GM12891 (cell line): ENCODE measurements at regions not wholly inside any gene's neighbourhood (a gene's known extent, or its start where the extent isn't known, plus 50 kb on each side); places are given as distances from the start of the nearest gene placed in this dataset.

Experiments used
- PAX5 ChIP-seq: IDR thresholded peaks from 2 replicates; pipeline ENCODE4 v1.6.1; 2011; ENCODE audit warnings: low read length, moderate library complexity, mild to moderate bottlenecking; ENCODE audit not compliant: insufficient read depth, severe bottlenecking
- POLR2A ChIP-seq: IDR thresholded peaks from 2 replicates; pipeline ENCODE4 v1.6.1; 2011; ENCODE audit warnings: low read depth, low read length, control low read depth
- POLR2AphosphoS5 ChIP-seq: IDR thresholded peaks from 2 replicates; pipeline ENCODE4 v1.6.1; 2011; ENCODE audit warnings: low read depth, low read length, control low read depth
- SPI1 ChIP-seq: IDR thresholded peaks from 2 replicates; pipeline ENCODE4 v1.6.1; 2011; ENCODE audit warnings: low read depth, low read length, control low read depth
- TAF1 ChIP-seq: IDR thresholded peaks from 2 replicates; pipeline ENCODE4 v1.6.1; 2011; ENCODE audit warnings: low read depth, low read length, control low read depth

DNA sequence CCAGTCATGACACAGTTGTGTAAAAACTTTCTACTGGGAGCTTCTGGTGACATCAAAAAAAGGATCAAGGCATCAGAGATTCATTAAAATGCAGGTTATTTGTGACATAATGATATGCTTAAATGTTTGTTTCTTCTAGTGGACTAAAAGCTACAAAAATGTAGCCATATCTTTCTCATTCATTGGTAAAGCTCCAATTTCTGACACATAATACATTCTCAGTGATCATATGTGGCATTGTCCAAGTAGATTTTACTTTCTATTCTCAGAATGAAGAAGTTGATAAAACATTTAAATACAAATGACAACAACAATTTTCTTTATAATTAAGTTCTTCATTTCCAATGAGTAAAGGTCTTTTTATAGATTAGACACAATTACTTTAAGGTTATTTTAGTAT, 71.0 kb upstream of the ARHGEF26 start:
- TF ChIP-seq POLR2A: no peak
- TF ChIP-seq POLR2AphosphoS5: no peak
- TF ChIP-seq TAF1: no peak
- TF ChIP-seq SPI1: no peak
- no peak for TF ChIP-seq PAX5
